ENCODE measurements at regions not wholly inside any gene's neighbourhood (a gene's known extent, or its start where the extent isn't known, plus 50 kb on each side); places are given as distances from the start of the nearest gene placed in this dataset.

DNA sequence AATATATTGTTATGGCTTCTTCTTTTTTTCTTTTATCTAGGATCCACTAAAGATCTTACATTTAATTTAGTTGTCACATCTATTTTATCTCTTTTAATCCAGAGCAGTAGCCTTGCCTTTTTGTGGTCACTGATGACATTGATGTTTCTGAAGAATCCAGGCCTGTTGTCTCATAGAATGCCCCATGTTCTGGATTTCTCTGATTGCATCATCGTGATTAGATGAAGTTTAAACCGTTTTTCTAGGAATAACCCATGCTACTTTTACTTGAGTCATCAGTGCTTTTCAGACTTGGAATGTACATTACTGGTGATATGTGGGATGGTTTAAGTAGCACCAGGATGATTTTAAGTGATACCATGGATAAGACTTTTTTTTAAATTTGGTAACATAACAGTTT lies 106.4 kb upstream of the CES5A start:
- no peaks in the 10 kb centered on the region for H3K79me2 ChIP-seq (ENCODE audit: insufficient read depth, low read length)
- H3K27ac ChIP-seq (ENCODE audit: low read depth, low read length), result no peak overlapping the region
- no peaks in the 10 kb centered on the region for H3K36me3 ChIP-seq (ENCODE audit: low read length)
- no peak overlapping the region for H3K9ac ChIP-seq (ENCODE audit: low read length)
- H2AFZ ChIP-seq (ENCODE audit: low read depth, low read length, severe bottlenecking), result no peak overlapping the region
- H4K20me1 ChIP-seq (ENCODE audit: low read depth, low read length), result no peaks in the 10 kb centered on the region
- H3F3A ChIP-seq (ENCODE audit: insufficient read depth), result no peaks in the 10 kb centered on the region
- no peak overlapping the region for H3K4me3 ChIP-seq (ENCODE audit: insufficient read depth, low read length, poor library complexity, severe bottlenecking)
- H3K4me2 ChIP-seq (ENCODE audit: low read depth, low read length, poor library complexity, severe bottlenecking), result no peak overlapping the region
- H3K27me3 ChIP-seq (ENCODE audit: low read length), result no peaks in the 10 kb centered on the region
- no peaks in the 10 kb centered on the region for H3K9me3 ChIP-seq (ENCODE audit: insufficient read depth, low read length)
- no peak for TF ChIP-seq EZH2phosphoT487 (conservative IDR thresholded peaks at IDR 0.05; ENCODE audit: low read length)
- TF ChIP-seq, protein P1, sequence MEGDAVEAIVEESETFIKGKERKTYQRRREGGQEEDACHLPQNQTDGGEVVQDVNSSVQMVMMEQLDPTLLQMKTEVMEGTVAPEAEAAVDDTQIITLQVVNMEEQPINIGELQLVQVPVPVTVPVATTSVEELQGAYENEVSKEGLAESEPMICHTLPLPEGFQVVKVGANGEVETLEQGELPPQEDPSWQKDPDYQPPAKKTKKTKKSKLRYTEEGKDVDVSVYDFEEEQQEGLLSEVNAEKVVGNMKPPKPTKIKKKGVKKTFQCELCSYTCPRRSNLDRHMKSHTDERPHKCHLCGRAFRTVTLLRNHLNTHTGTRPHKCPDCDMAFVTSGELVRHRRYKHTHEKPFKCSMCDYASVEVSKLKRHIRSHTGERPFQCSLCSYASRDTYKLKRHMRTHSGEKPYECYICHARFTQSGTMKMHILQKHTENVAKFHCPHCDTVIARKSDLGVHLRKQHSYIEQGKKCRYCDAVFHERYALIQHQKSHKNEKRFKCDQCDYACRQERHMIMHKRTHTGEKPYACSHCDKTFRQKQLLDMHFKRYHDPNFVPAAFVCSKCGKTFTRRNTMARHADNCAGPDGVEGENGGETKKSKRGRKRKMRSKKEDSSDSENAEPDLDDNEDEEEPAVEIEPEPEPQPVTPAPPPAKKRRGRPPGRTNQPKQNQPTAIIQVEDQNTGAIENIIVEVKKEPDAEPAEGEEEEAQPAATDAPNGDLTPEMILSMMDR (IDR thresholded peaks at IDR 0.05; ENCODE audit: insufficient read depth, low read length, poor library complexity, severe bottlenecking), result no peak
- H3K9me2 ChIP-seq (replicated peaks; ENCODE audit: insufficient read depth, low read length), result no peaks in the 10 kb centered on the region

DNA sequence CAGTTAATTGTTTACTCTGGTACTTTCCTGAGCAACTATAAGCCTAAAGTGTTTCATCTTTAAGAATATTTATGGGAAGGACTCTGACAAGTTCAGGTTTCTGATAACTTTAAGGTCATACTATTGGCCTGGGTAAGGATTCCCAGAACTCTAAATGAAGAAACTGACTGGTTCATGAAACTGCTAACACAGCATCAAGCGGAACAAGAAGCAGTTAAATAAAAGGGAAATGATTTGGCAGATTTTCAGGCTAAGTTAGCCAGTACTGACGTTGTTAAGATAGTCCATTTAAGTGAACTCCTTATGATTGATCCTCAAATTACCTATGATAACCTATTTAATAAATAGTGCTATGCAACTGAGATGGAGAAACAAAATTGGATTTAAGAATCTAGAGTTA lies 101.6 kb upstream of the CES5A start:
- H3K79me2 ChIP-seq (ENCODE audit: insufficient read depth, low read length), result no peaks in the 10 kb centered on the region
- no peak overlapping the region for H3K4me3 ChIP-seq (ENCODE audit: insufficient read depth, low read length, poor library complexity, severe bottlenecking)
- TF ChIP-seq, protein P1 (IDR thresholded peaks at IDR 0.05; ENCODE audit: insufficient read depth, low read length, poor library complexity, severe bottlenecking), result no peak
- no peak for TF ChIP-seq EZH2phosphoT487 (conservative IDR thresholded peaks at IDR 0.05; ENCODE audit: low read length)
- H3K27ac ChIP-seq (ENCODE audit: low read depth, low read length), result no peak overlapping the region
- H4K20me1 ChIP-seq (ENCODE audit: low read depth, low read length), result no peaks in the 10 kb centered on the region
- no peak overlapping the region for H3K4me2 ChIP-seq (ENCODE audit: low read depth, low read length, poor library complexity, severe bottlenecking)
- no peaks in the 10 kb centered on the region for H3K9me3 ChIP-seq (ENCODE audit: insufficient read depth, low read length)
- no peaks in the 10 kb centered on the region for H3K27me3 ChIP-seq (ENCODE audit: low read length)
- H3K36me3 ChIP-seq (ENCODE audit: low read length), result no peaks in the 10 kb centered on the region
- H3K9ac ChIP-seq (ENCODE audit: low read length), result no peak overlapping the region
- H2AFZ ChIP-seq (ENCODE audit: low read depth, low read length, severe bottlenecking), result no peak overlapping the region
- H3K9me2 ChIP-seq (replicated peaks; ENCODE audit: insufficient read depth, low read length), result no peaks in the 10 kb centered on the region
- H3F3A ChIP-seq (ENCODE audit: insufficient read depth), result no peaks in the 10 kb centered on the region

GRCh38 chr16:55971447-55971846 lies 96.3 kb upstream of the CES5A start:
- H3K9ac ChIP-seq (ENCODE audit: low read length), result no peak overlapping the region
- no peak for TF ChIP-seq EZH2phosphoT487 (conservative IDR thresholded peaks at IDR 0.05; ENCODE audit: low read length)
- TF ChIP-seq, protein P1 (IDR thresholded peaks at IDR 0.05; ENCODE audit: insufficient read depth, low read length, poor library complexity, severe bottlenecking), result no peak

More at GRCh38 chr16:55971447-55971846, 96.3 kb upstream of the CES5A start:
- Histone ChIP-seq H3K9me2 (replicated peaks; ENCODE audit: insufficient read depth, low read length) (no peaks in the 10 kb centered on the region), H3K27me3 (ENCODE audit: low read length) (no peaks in the 10 kb centered on the region), H3K9me3 (ENCODE audit: insufficient read depth, low read length) (no peaks in the 10 kb centered on the region), H3K4me3 (ENCODE audit: insufficient read depth, low read length, poor library complexity, severe bottlenecking) (no peak overlapping the region), H3K27ac (ENCODE audit: low read depth, low read length) (no peak overlapping the region), H2AFZ (ENCODE audit: low read depth, low read length, severe bottlenecking) (no peak overlapping the region), H3F3A (ENCODE audit: insufficient read depth) (no peaks in the 10 kb centered on the region), H3K79me2 (ENCODE audit: insufficient read depth, low read length) (no peaks in the 10 kb centered on the region), H3K4me2 (ENCODE audit: low read depth, low read length, poor library complexity, severe bottlenecking) (no peak overlapping the region), H4K20me1 (ENCODE audit: low read depth, low read length) (no peaks in the 10 kb centered on the region), H3K36me3 (ENCODE audit: low read length) (no peaks in the 10 kb centered on the region)

All from SU-DHL-6 (cell line).